ENCODE measurements at regions not wholly inside any gene's neighbourhood (a gene's known extent, or its start where the extent isn't known, plus 50 kb on each side); places are given as distances from the start of the nearest gene placed in this dataset.
"Not testable (repeated sequence)": the region's sequence is repeated elsewhere in the genome, so short reads cannot be mapped to it uniquely, and the experiment has no call there.

GRCh38 chr18:11468120-11468519, 141.3 kb upstream of the SLC35G4 start:
- no peak for DNase-seq
- Histone ChIP-seq H3K36me3 (no peaks in the 10 kb centered on the region), H3K4me1 (no peaks in the 10 kb centered on the region), H3K27ac (no peak overlapping the region), H3K4me3 (replicated peaks in 1 of 3) (no peak overlapping the region), H3K27me3 (no peaks in the 10 kb centered on the region), H3K9me3 (no peaks in the 10 kb centered on the region)
- no peak for TF ChIP-seq POLR2A (IDR thresholded peaks at IDR 0.05)
- TF ChIP-seq CTCF (IDR thresholded peaks at IDR 0.05) = no peak
- intact Hi-C loops (cut with DNase I) = no loop called here
- WGBS, 2 donors = 87 to 91% methylated on average over 3 of the region's 3 CpGs

- 40 to 49% methylated on average over 2 of the region's 2 CpGs for WGBS, 2 donors
- TF ChIP-seq POLR2A (IDR thresholded peaks at IDR 0.05) (no peak), CTCF (IDR thresholded peaks at IDR 0.05) (no peak)
- intact Hi-C loops (cut with DNase I) = no loop called here
- Histone ChIP-seq H3K9me3 (no peaks in the 10 kb centered on the region), H3K4me1 (no peaks in the 10 kb centered on the region), H3K27me3 (no peaks in the 10 kb centered on the region), H3K36me3 (no peaks in the 10 kb centered on the region), H3K27ac (no peak overlapping the region), H3K4me3 (replicated peaks in 1 of 3) (no peak overlapping the region)
- DNase-seq = no peak
Observed at GRCh38 chr18:11467611-11468010, 141.8 kb upstream of the SLC35G4 start.

GRCh38 chr18:11464129-11464528, 145.3 kb upstream of the SLC35G4 start:
- TF ChIP-seq CTCF (IDR thresholded peaks at IDR 0.05) (no peak), POLR2A (IDR thresholded peaks at IDR 0.05) (no peak)
- Histone ChIP-seq H3K4me1 (no peaks in the 10 kb centered on the region), H3K36me3 (no peaks in the 10 kb centered on the region), H3K9me3 (no peaks in the 10 kb centered on the region), H3K27me3 (no peaks in the 10 kb centered on the region), H3K27ac (no peak overlapping the region), H3K4me3 (replicated peaks in 1 of 3) (no peak overlapping the region)
- DNase-seq = no peak
- intact Hi-C loops (cut with DNase I) = no loop called here
- WGBS, 2 donors = 91 to 100% methylated on average over 2 of the region's 2 CpGs

GRCh38 chr18:11458447-11458846, 150.9 kb upstream of the SLC35G4 start:
- DNase-seq = no peak
- 86 to 92% methylated on average over 3 of the region's 3 CpGs for WGBS, 2 donors
- Histone ChIP-seq H3K27ac (no peak overlapping the region), H3K36me3 (no peaks in the 10 kb centered on the region), H3K4me1 (no peaks in the 10 kb centered on the region), H3K27me3 (no peaks in the 10 kb centered on the region), H3K4me3 (replicated peaks in 1 of 3) (no peak overlapping the region), H3K9me3 (no peaks in the 10 kb centered on the region)
- TF ChIP-seq POLR2A (IDR thresholded peaks at IDR 0.05) (no peak), CTCF (IDR thresholded peaks at IDR 0.05) (no peak)
- intact Hi-C loops (cut with DNase I) = no loop called here

GRCh38 chr18:11457853-11458252, 151.5 kb upstream of the SLC35G4 start:
- H3K4me3 ChIP-seq (replicated peaks in 1 of 3); DNase-seq; H3K27ac ChIP-seq; intact Hi-C loops (cut with DNase I); H3K4me1 ChIP-seq; H3K27me3 ChIP-seq; H3K9me3 ChIP-seq; H3K36me3 ChIP-seq: not testable (repeated sequence)
- 85% methylated on average over 3 of the region's 3 CpGs for WGBS, 2 donors

- TF ChIP-seq POLR2A (IDR thresholded peaks at IDR 0.05) (no peak), CTCF (IDR thresholded peaks at IDR 0.05) (no peak)
- no peaks in the 10 kb centered on the region for H3K27me3 ChIP-seq
- H3K36me3 ChIP-seq = no peaks in the 10 kb centered on the region
- H3K9me3 ChIP-seq = no peaks in the 10 kb centered on the region
- intact Hi-C loops (cut with DNase I) = no loop called here
- DNase-seq = no peak
- no peaks in the 10 kb centered on the region for H3K4me1 ChIP-seq
- no peak overlapping the region for H3K27ac ChIP-seq
- H3K4me3 ChIP-seq (replicated peaks in 1 of 3) = no peak overlapping the region
- WGBS, 2 donors = 88% methylated on average over 5 of the region's 5 CpGs
Observed at GRCh38 chr18:11454040-11454439, 155.4 kb upstream of the SLC35G4 start.

- H3K4me3 ChIP-seq (replicated peaks in 1 of 3); H3K27ac ChIP-seq; H3K4me1 ChIP-seq; H3K27me3 ChIP-seq; DNase-seq; H3K36me3 ChIP-seq; intact Hi-C loops (cut with DNase I); H3K9me3 ChIP-seq: not testable (repeated sequence)
- 87 to 90% methylated on average over 4 of the region's 4 CpGs for WGBS, 2 donors
Observed at GRCh38 chr18:11444169-11444568, 165.2 kb upstream of the SLC35G4 start.

Data from thyroid gland (tissue), 4 donors.